NCI-H2196 (cell line): ENCODE measurements at regions not wholly inside any gene's neighbourhood (a gene's known extent, or its start where the extent isn't known, plus 50 kb on each side); places are given as distances from the start of the nearest gene placed in this dataset.

Source experiments
- DNase-seq: peaks from one replicate; lab custom pipeline; 2025; ENCODE audit not compliant: unreplicated experiment; lab: John Stamatoyannopoulos, UW

GRCh38 chr9:107161338-107161737, 121.7 kb upstream of the RAD23B start:
- no peak for DNase-seq

GRCh38 chr9:107163370-107163769, 119.7 kb upstream of the RAD23B start:
- no peak for DNase-seq

DNA sequence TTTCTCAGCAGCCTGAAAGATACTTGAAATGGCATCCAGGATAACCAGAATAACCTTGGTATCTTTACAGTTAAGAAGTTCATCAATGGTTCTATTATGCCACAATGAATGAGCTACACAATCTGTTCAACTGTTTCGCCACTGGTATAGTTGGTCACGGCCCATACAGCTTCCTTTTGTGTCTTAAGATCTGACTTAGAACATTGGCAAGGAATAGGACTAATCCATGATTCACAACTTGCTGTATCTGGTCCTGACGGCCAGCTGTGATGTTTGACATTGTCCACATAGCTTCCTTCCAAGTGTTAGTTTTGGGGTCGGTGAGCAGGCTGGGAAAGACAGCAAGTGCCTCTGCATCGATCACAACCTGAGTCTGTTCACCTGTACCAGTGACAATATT, 113.3 kb upstream of the RAD23B start:
- no peak for DNase-seq

DNA sequence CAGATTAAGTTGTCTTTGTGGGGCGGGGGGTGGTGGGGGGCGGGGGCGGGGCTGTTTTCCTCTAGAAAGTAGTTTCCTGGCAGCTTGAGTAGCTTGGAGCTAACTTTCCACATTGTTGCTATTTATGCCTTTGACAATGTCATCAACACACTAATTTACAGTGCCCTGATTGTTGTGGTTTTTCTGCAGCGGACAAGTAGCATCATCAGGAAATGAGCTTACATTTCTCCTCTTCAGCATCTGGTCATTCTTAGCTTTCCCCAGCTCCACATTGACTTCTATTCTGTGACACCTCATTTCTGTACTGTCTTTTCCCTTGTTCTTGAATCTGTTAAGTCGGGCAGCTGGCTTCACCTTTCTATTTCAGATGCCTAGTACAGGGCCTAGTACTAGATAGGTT, 112.3 kb upstream of the RAD23B start:
- DNase-seq: no peak

- peak; percentile 69 for DNase-seq
Observed at GRCh38 chr9:107172160-107172978, 110.7 kb upstream of the RAD23B start.

- DNase-seq: no peak
Observed at GRCh38 chr9:107172979-107173347, 110.1 kb upstream of the RAD23B start.

DNA sequence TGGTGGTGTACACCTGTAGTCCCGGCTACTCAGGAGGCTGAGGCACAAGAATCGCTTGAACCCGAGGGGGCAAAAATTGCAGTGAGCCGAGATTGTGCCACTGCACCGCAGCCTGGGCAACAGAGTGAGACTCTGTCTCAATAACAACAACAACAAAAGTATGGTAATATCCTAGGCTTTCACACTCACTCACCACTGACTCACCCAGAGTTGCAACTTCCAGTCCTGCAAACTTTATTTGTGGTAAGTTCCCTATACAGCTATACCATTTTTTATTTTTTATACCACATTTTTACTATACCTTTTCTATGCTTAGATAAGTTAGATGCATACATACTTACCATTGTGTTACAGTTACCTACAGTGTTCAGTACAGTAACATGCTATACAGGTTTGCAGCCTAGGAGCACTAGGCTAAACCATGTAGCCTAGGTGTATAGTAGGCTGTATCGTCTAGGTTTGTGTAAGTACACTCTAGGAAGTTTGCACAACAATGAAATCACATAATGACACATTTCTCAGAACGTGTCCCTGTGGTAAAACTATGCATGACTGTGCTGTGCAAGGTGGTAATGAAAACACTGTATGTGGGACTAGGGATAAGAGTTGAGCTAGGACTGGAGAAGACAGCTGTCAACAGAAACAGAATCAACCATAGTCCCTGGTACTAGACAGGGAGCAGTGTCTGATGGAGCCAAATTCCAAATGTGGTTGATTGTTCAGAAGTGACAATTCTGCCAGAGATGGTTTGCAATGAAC, 109.5 kb upstream of the RAD23B start:
- DNase-seq: no peak

GRCh38 chr9:107174441-107174840, 108.6 kb upstream of the RAD23B start:
- DNase-seq: no peak

- DNase-seq: no peak
Observed at GRCh38 chr9:107175041-107175440, 108.0 kb upstream of the RAD23B start.

- no peak for DNase-seq
Observed at GRCh38 chr9:107175816-107176435, 107.2 kb upstream of the RAD23B start.

DNA sequence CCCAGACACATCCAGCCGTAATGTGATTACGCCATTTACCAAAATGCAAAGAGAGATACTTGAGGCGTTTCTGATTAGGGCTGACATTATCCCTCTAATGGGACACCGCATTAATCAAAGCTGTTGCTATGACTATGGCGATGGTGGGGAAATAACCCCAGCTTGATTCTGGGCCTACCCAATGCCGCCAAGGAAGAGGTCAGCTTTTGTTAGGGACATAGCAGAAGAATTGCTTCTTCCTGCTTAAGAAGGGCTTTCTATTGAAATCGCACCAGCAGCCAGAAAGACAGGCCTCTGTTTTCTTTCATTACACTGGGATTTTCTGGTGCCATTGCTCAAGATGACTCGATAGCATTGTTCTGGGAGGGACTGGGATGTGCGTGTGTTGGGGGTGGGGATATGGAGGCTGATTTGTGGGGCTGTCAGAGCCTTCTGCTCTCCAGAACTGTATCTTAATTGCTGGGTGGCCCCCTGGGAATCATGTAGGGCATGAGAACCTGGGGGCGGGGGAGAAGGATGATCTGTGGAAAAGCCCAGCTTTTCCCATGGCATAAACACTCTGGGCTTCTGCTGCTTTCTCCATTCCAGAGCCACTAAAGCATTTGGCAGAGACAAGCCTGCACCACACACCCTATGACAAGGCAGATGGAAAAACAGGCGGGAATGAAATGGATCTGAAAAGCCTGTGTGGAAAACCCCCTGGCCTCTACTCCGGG, 106.5 kb upstream of the RAD23B start:
- no peak for DNase-seq

DNA sequence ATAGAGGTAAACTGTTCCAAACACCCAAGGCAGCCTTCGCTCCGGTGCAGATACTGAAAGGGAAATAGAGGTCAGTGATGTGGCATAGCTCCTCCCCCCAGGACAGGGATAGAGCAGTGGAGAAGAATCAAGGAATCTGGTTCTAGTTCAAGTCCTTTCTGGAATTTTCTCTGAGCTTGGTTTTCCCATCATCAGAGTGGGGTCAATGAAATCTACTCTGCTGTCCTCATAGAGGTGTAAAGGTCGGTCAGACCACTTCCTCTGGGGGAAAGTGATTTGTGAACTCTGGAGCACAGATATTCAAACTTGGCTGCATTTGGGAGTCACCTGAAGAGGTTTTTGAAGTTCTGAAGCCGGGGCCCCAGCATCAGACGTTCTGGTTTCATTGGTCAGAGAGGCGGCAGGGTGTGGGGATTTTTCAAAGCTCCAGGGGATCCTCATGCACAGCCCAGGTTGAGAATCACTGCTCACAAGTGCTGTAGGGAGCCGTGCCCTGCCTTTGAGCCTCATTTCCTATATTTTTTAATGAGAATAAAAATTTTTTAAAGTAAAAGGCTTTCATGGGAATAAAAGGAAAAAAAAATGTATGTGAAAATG, 105.7 kb upstream of the RAD23B start:
- DNase-seq: no peak

DNA sequence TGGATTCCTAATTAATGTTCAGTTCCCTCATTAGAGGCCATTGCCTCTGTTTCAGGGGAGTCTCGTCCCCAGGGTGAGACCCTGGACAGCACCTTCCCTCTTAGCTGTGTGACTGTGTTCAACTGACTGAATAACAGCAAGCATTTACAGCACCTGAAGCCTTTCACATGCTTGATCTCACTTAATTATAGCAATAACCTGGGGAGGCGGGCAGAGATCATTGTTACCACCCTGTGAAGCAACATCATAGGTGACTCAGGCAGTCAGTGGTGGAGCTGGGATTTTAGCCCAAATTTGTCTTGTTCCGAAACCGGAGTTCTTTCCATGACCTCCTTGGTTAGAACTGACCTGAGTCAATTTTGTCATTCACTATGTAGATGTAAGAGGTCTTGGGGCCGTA, 105.2 kb upstream of the RAD23B start:
- no peak for DNase-seq

GRCh38 chr9:107178293-107178692, 104.8 kb upstream of the RAD23B start:
- DNase-seq: no peak

- no peak for DNase-seq
Observed at GRCh38 chr9:107180206-107180605, 102.9 kb upstream of the RAD23B start.

DNA sequence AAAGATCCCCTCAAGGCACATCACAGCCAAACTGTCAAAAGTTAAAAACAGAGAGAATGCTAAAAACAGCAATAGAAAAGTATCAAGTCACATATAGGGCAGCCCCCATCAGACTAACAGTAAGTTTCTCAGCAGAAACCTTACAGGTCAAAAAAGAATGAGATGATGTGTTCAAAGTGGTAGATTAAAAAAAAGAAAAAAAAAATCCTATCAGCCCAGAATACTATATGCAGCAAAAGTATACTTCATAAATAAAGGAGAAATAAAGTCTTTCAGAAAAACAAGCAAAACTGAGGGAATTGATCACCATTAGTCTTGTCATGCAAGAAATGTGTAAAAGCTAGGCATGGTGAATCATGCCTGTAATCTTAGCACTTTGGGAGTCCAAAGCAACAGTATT, 99.9 kb upstream of the RAD23B start:
- DNase-seq: no peak

- DNase-seq: no peak
Observed at GRCh38 chr9:107188376-107188775, 94.7 kb upstream of the RAD23B start.

GRCh38 chr9:107190061-107190935, 92.8 kb upstream of the RAD23B start:
- DNase-seq: no peak

- no peak for DNase-seq
Observed at GRCh38 chr9:107190936-107191290, 92.2 kb upstream of the RAD23B start.

DNA sequence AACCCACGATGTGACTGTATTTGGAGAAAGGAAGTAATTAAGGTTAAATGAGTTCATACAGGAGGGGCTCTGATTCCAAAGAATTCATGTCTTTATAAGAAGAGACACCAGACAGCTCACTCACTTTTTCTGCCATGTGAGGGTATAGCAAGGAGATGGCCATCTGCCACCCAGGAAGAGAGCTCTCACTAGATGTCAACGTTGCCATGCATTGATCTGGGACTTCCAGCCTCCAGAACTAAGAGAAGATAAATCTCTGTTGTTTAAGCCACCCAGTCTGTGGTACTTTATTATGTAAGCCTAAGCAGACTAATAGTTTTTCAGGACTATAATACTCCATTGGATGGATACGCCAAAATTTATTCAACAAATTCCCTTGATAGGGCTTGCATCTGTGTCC, 89.8 kb upstream of the RAD23B start:
- no peak for DNase-seq
